Loucy (cell line): ENCODE measurements at regions not wholly inside any gene's neighbourhood (a gene's known extent, or its start where the extent isn't known, plus 50 kb on each side); places are given as distances from the start of the nearest gene placed in this dataset.

Experiments used
- EZH2phosphoT487 ChIP-seq: fragments of 200-600 bp; IDR thresholded peaks from 2 replicates; pipeline ENCODE4 v1.6.1; 2018; ENCODE audit warnings: antibody characterized with exemption, mild to moderate bottlenecking, moderate library complexity, borderline replicate concordance
- TF ChIP-seq, protein P1 (sequence below): fragments of 200-600 bp; sonication (generic); conservative IDR thresholded peaks from 2 replicates; pipeline ENCODE4 v1.5.1; 2014; ENCODE audit warnings: mild to moderate bottlenecking, antibody characterized with exemption, low read length

GRCh38 chr2:240360645-240361475 is 74.6 kb upstream of the GPC1 start:
- TF ChIP-seq EZH2phosphoT487, result no peak
- TF ChIP-seq, protein P1, sequence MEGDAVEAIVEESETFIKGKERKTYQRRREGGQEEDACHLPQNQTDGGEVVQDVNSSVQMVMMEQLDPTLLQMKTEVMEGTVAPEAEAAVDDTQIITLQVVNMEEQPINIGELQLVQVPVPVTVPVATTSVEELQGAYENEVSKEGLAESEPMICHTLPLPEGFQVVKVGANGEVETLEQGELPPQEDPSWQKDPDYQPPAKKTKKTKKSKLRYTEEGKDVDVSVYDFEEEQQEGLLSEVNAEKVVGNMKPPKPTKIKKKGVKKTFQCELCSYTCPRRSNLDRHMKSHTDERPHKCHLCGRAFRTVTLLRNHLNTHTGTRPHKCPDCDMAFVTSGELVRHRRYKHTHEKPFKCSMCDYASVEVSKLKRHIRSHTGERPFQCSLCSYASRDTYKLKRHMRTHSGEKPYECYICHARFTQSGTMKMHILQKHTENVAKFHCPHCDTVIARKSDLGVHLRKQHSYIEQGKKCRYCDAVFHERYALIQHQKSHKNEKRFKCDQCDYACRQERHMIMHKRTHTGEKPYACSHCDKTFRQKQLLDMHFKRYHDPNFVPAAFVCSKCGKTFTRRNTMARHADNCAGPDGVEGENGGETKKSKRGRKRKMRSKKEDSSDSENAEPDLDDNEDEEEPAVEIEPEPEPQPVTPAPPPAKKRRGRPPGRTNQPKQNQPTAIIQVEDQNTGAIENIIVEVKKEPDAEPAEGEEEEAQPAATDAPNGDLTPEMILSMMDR, result no peak
